A549 (cell line): ENCODE measurements at regions not wholly inside any gene's neighbourhood (a gene's known extent, or its start where the extent isn't known, plus 50 kb on each side); places are given as distances from the start of the nearest gene placed in this dataset.
"Not testable (repeated sequence)": the region's sequence is repeated elsewhere in the genome, so short reads cannot be mapped to it uniquely, and the experiment has no call there.

Experiments used
- CTCF ChIP-seq: fragments of >200 bp; sonication (Bioruptor Twin); formaldehyde crosslinking; IDR thresholded peaks from 3 replicates; pipeline ENCODE4 v1.5.1; 2016
- HDAC2 ChIP-seq: fragments of 200-600 bp; sonication (generic); IDR thresholded peaks from 2 replicates; pipeline ENCODE4 v1.6.1; 2016
- MAX ChIP-seq: IDR thresholded peaks from 2 replicates; pipeline ENCODE4 v1.6.1; 2012
- RAD21 ChIP-seq, 2 experiments: fragments of >200 bp in 1 of 2; sonication (Bioruptor Twin) in 1 of 2; formaldehyde crosslinking in 1 of 2; IDR thresholded peaks in 1 of 2; conservative IDR thresholded peaks in 1 of 2; 2 replicates in 1 of 2; 3 replicates in 1 of 2; pipeline ENCODE4 v1.6.1; 2012 to 2018; ENCODE audit warnings: inconsistent platforms in 1 of 2
- REST ChIP-seq: fragments of 200-600 bp; sonication (generic); IDR thresholded peaks from 2 replicates; pipeline ENCODE4 v1.6.1; 2016; ENCODE audit warnings: antibody characterized with exemption, mild to moderate bottlenecking, moderate library complexity
- RFX5 ChIP-seq: fragments of 450-650 bp; IDR thresholded peaks from 2 replicates; pipeline ENCODE4 v1.7.1; 2014; ENCODE audit warnings: antibody characterized with exemption, mild to moderate bottlenecking, moderate library complexity
- USF2 ChIP-seq: fragments of 450-650 bp; IDR thresholded peaks from 2 replicates; pipeline ENCODE4 v1.6.1; 2014; ENCODE audit warnings: antibody characterized with exemption
- ZFP36 ChIP-seq: fragments of 450-650 bp; IDR thresholded peaks from 2 replicates; pipeline ENCODE4 v1.6.1; 2014; ENCODE audit warnings: borderline replicate concordance; ENCODE audit not compliant: partially characterized antibody

GRCh38 chr5:89523867-89524266 is 640.9 kb upstream of the MEF2C start:
- not testable (repeated sequence) for TF ChIP-seq CTCF; RAD21 (conservative IDR thresholded peaks at IDR 0.05 in 1 of 2, IDR thresholded peaks at IDR 0.05 in 1 of 2); HDAC2; MAX; ZFP36; USF2; REST; RFX5
